Smooth muscle cell (in vitro differentiated cells): ENCODE measurements at regions not wholly inside any gene's neighbourhood (a gene's known extent, or its start where the extent isn't known, plus 50 kb on each side); places are given as distances from the start of the nearest gene placed in this dataset.

Experiments
- DNase-seq: peaks from one replicate; lab custom pipeline; 2025; ENCODE audit not compliant: unreplicated experiment; lab: John Stamatoyannopoulos, UW
- H2AFZ ChIP-seq: fragments of 200-600 bp; sonication (generic); 2 replicates; pipeline ENCODE4 v1.6.0; 2016; ENCODE audit warnings: antibody characterized with exemption, low read depth, mild to moderate bottlenecking
- H3F3A ChIP-seq: fragments of 200-600 bp; sonication (generic); 2 replicates; pipeline ENCODE4 v1.6.0; 2017; ENCODE audit warnings: antibody characterized with exemption, low read depth
- H3K27ac ChIP-seq: fragments of 200-600 bp; sonication (generic); 2 replicates; pipeline ENCODE4 v1.5.1; 2016; ENCODE audit warnings: low read depth, mild to moderate bottlenecking
- H3K27me3 ChIP-seq: fragments of 200-600 bp; sonication (generic); 2 replicates; pipeline ENCODE4 v1.6.1; 2016; ENCODE audit warnings: low read depth, mild to moderate bottlenecking
- H3K36me3 ChIP-seq: fragments of 200-600 bp; sonication (generic); 2 replicates; pipeline ENCODE4 v1.5.1; 2016; ENCODE audit warnings: low read depth
- H3K4me1 ChIP-seq: fragments of 200-600 bp; sonication (generic); 2 replicates; pipeline ENCODE4 v1.5.1; 2016; ENCODE audit warnings: low read depth
- H3K4me2 ChIP-seq: fragments of 200-600 bp; sonication (generic); 2 replicates; pipeline ENCODE4 v1.6.0; 2016; ENCODE audit warnings: mild to moderate bottlenecking
- H3K4me3 ChIP-seq: fragments of 200-600 bp; sonication (generic); 2 replicates; pipeline ENCODE4 v1.5.1; 2016; ENCODE audit warnings: mild to moderate bottlenecking
- H3K79me2 ChIP-seq: fragments of 200-600 bp; sonication (generic); 2 replicates; pipeline ENCODE4 v1.6.0; 2016; ENCODE audit warnings: low read depth, mild to moderate bottlenecking
- H3K9ac ChIP-seq: fragments of 200-600 bp; sonication (generic); 2 replicates; pipeline ENCODE4 v1.6.0; 2016; ENCODE audit warnings: low read depth
- H3K9me3 ChIP-seq: fragments of 200-600 bp; sonication (generic); replicated peaks from 2 replicates; pipeline ENCODE4 v1.5.1; 2016; ENCODE audit warnings: low read depth
- H4K20me1 ChIP-seq: fragments of 200-600 bp; sonication (generic); 2 replicates; pipeline ENCODE4 v1.6.0; 2016; ENCODE audit warnings: low read depth
- WGBS: methylation state at CpG from one replicate; pipeline ENCODE4 v1.1.7; 2016; ENCODE audit warnings: low lambda C conversion rate; 5-methylcytosine and 5-hydroxymethylcytosine counted together
- TF ChIP-seq, protein P1 (sequence below): fragments of 200-600 bp; sonication (generic); IDR thresholded peaks from 2 replicates; pipeline ENCODE4 v1.5.1; 2017; ENCODE audit warnings: borderline replicate concordance, mild to moderate bottlenecking, antibody characterized with exemption; ENCODE audit not compliant: insufficient read depth, poor library complexity, severe bottlenecking

DNA sequence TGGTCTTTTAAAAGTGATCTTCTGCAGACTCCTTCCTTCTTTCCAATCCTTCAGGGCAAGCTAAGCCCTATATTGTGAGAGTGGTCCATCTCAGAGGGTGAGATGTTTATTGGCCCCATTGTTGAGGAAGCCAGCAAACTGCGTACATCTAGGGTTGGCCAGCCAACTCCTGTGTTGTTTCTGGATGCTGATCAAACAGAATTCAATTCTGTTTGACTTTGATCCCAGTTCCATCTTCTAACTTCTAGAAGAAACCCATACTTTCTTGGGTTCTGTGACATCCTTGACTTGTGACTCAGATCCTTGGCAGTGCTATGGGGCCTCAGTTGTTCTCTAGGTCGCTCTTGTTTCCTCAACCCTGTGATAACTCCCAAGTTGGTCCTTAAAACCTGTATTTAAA is 116.2 kb downstream of the LSMEM1 start:
- H3K9me3 ChIP-seq = no peaks in the 10 kb centered on the region
- H3K79me2 ChIP-seq = no peaks in the 10 kb centered on the region
- peaks cover 5% of the 10 kb centered on the region for H3K4me1 ChIP-seq
- H3K4me3 ChIP-seq = no peak overlapping the region
- no peak overlapping the region for H2AFZ ChIP-seq
- H3K27me3 ChIP-seq = no peaks in the 10 kb centered on the region
- H3K9ac ChIP-seq = no peak overlapping the region
- no peak for DNase-seq
- H3K4me2 ChIP-seq = no peak overlapping the region
- no peaks in the 10 kb centered on the region for H3F3A ChIP-seq
- no peaks in the 10 kb centered on the region for H4K20me1 ChIP-seq
- TF ChIP-seq, protein P1, sequence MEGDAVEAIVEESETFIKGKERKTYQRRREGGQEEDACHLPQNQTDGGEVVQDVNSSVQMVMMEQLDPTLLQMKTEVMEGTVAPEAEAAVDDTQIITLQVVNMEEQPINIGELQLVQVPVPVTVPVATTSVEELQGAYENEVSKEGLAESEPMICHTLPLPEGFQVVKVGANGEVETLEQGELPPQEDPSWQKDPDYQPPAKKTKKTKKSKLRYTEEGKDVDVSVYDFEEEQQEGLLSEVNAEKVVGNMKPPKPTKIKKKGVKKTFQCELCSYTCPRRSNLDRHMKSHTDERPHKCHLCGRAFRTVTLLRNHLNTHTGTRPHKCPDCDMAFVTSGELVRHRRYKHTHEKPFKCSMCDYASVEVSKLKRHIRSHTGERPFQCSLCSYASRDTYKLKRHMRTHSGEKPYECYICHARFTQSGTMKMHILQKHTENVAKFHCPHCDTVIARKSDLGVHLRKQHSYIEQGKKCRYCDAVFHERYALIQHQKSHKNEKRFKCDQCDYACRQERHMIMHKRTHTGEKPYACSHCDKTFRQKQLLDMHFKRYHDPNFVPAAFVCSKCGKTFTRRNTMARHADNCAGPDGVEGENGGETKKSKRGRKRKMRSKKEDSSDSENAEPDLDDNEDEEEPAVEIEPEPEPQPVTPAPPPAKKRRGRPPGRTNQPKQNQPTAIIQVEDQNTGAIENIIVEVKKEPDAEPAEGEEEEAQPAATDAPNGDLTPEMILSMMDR = no peak
- H3K36me3 ChIP-seq = no peaks in the 10 kb centered on the region
- H3K27ac ChIP-seq = no peak overlapping the region
- 92% methylated on average over 2 of the region's 2 CpGs for WGBS

DNA sequence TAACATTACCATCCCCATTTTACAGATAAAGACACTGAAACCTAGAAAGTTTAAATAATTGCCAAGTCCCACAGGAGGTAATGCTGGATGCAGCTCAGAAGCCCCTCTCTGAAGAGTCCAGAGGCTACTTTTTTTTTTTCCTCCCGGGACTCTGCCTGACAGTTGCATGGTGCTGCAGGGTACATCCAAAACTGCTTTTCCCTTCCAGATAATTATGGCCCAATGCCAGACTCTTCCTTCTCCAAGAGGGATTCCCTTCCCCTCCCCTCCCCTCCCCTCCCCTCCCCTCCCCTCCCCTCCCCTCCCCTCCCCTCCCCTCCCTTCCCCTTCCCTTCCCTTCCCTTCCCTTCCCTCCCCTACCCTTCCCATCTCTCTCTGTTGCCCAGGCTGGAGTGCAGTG is 122.9 kb downstream of the LSMEM1 start:
- H3F3A ChIP-seq = no peaks in the 10 kb centered on the region
- no peaks in the 10 kb centered on the region for H3K79me2 ChIP-seq
- H3K36me3 ChIP-seq = no peaks in the 10 kb centered on the region
- no peak overlapping the region for H3K27ac ChIP-seq
- H3K9ac ChIP-seq = no peak overlapping the region
- no peaks in the 10 kb centered on the region for H3K9me3 ChIP-seq
- 100% methylated on average over 1 of the region's 1 CpG for WGBS
- no peak overlapping the region for H3K4me3 ChIP-seq
- no peak for DNase-seq
- H2AFZ ChIP-seq = no peak overlapping the region
- H4K20me1 ChIP-seq = no peaks in the 10 kb centered on the region
- TF ChIP-seq, protein P1 = no peak
- no peaks in the 10 kb centered on the region for H3K27me3 ChIP-seq
- no peak overlapping the region for H3K4me2 ChIP-seq
- H3K4me1 ChIP-seq = no peaks in the 10 kb centered on the region

- TF ChIP-seq, protein P1 = no peak
- 76% methylated on average over 1 of the region's 1 CpG for WGBS
- DNase-seq = no peak
- Histone ChIP-seq H3K4me2 (no peak overlapping the region), H3K79me2 (no peaks in the 10 kb centered on the region), H4K20me1 (no peaks in the 10 kb centered on the region), H3K27ac (no peak overlapping the region), H3K4me1 (no peaks in the 10 kb centered on the region), H3K36me3 (no peaks in the 10 kb centered on the region), H3K4me3 (no peak overlapping the region), H3K27me3 (no peaks in the 10 kb centered on the region), H2AFZ (no peak overlapping the region), H3K9ac (no peak overlapping the region), H3F3A (no peaks in the 10 kb centered on the region), H3K9me3 (no peaks in the 10 kb centered on the region)
These were observed 129.8 kb downstream of the LSMEM1 start for GRCh38 chr7:112610636-112611035.

DNA sequence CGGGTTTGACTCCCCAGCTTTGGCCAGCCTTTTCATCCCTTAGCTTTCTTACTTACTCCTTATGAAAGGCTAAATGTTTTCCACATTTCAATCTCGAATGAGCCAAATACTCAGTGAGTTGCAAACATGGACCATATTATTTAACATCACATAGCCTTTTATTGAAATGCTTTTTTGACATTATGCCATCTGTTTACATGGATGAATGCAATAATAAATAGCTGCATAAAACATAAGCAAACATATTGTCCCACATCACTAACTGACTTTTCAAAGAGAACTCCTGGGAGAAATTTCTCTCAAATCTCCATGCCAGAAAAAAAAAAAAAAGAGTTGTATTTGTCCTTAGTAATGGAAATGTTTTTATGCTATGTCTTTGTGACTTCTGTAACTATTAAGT is 134.9 kb downstream of the LSMEM1 start:
- WGBS = 88% methylated on average over 2 of the region's 2 CpGs
- H3K27ac ChIP-seq = no peak overlapping the region
- H3F3A ChIP-seq = no peaks in the 10 kb centered on the region
- no peak overlapping the region for H2AFZ ChIP-seq
- no peaks in the 10 kb centered on the region for H3K79me2 ChIP-seq
- no peaks in the 10 kb centered on the region for H3K9me3 ChIP-seq
- TF ChIP-seq, protein P1 = no peak
- no peaks in the 10 kb centered on the region for H3K36me3 ChIP-seq
- no peaks in the 10 kb centered on the region for H3K27me3 ChIP-seq
- no peak for DNase-seq
- no peak overlapping the region for H3K4me2 ChIP-seq
- H4K20me1 ChIP-seq = no peaks in the 10 kb centered on the region
- no peak overlapping the region for H3K9ac ChIP-seq
- no peaks in the 10 kb centered on the region for H3K4me1 ChIP-seq
- H3K4me3 ChIP-seq = no peak overlapping the region
